ENCODE measurements at regions not wholly inside any gene's neighbourhood (a gene's known extent, or its start where the extent isn't known, plus 50 kb on each side); places are given as distances from the start of the nearest gene placed in this dataset.

- Histone ChIP-seq H3K27me3 (ENCODE audit: low read depth) (no peaks in the 10 kb centered on the region), H3K4me1 (no peaks in the 10 kb centered on the region), H3K9me3 (no peaks in the 10 kb centered on the region), H3K4me3 (no peak overlapping the region), H3K36me3 (no peaks in the 10 kb centered on the region), H3K27ac (no peak overlapping the region)
- intact Hi-C loops (cut with DNase I): no loop called here
- no peak for TF ChIP-seq CTCF (IDR thresholded peaks at IDR 0.05)
- DNase-seq (no peak), ATAC-seq (no peak)
Measured at GRCh38 chr6:98471444-98471843, 362.9 kb upstream of the POU3F2 start.

GRCh38 chr6:98477231-98477630 lies 357.1 kb upstream of the POU3F2 start:
- Histone ChIP-seq H3K9me3 (no peaks in the 10 kb centered on the region), H3K4me3 (no peak overlapping the region), H3K36me3 (no peaks in the 10 kb centered on the region), H3K27ac (no peak overlapping the region), H3K27me3 (ENCODE audit: low read depth) (no peaks in the 10 kb centered on the region), H3K4me1 (no peaks in the 10 kb centered on the region)
- ATAC-seq (no peak), DNase-seq (no peak)
- TF ChIP-seq CTCF (IDR thresholded peaks at IDR 0.05): no peak
- intact Hi-C loops (cut with DNase I): no loop called here

GRCh38 chr6:98484696-98485095 lies 349.7 kb upstream of the POU3F2 start:
- Histone ChIP-seq H3K27ac (no peak overlapping the region), H3K27me3 (ENCODE audit: low read depth) (no peaks in the 10 kb centered on the region), H3K9me3 (no peaks in the 10 kb centered on the region), H3K4me3 (no peak overlapping the region), H3K4me1 (no peaks in the 10 kb centered on the region), H3K36me3 (no peaks in the 10 kb centered on the region)
- TF ChIP-seq CTCF (IDR thresholded peaks at IDR 0.05): no peak
- intact Hi-C loops (cut with DNase I): no loop called here
- DNase-seq (no peak), ATAC-seq (no peak)

- H3K4me3 ChIP-seq: no peak overlapping the region
- intact Hi-C loops (cut with DNase I): no loop called here
- no peaks in the 10 kb centered on the region for H3K4me1 ChIP-seq
- TF ChIP-seq CTCF (IDR thresholded peaks at IDR 0.05): no peak
- H3K27ac ChIP-seq: no peak overlapping the region
- no peak for ATAC-seq
- no peaks in the 10 kb centered on the region for H3K27me3 ChIP-seq (ENCODE audit: low read depth)
- no peaks in the 10 kb centered on the region for H3K36me3 ChIP-seq
- no peak for DNase-seq
- no peaks in the 10 kb centered on the region for H3K9me3 ChIP-seq
Measured at GRCh38 chr6:98485593-98485992, 348.8 kb upstream of the POU3F2 start.

GRCh38 chr6:98486057-98486456 lies 348.3 kb upstream of the POU3F2 start:
- H3K9me3 ChIP-seq: no peaks in the 10 kb centered on the region
- H3K36me3 ChIP-seq: no peaks in the 10 kb centered on the region
- no peak for TF ChIP-seq CTCF (IDR thresholded peaks at IDR 0.05)
- ATAC-seq: no peak
- no peaks in the 10 kb centered on the region for H3K27me3 ChIP-seq (ENCODE audit: low read depth)
- intact Hi-C loops (cut with DNase I): no loop called here
- no peaks in the 10 kb centered on the region for H3K4me1 ChIP-seq
- no peak for DNase-seq
- H3K4me3 ChIP-seq: no peak overlapping the region
- no peak overlapping the region for H3K27ac ChIP-seq

- no peak overlapping the region for H3K27ac ChIP-seq
- no peak for TF ChIP-seq CTCF (IDR thresholded peaks at IDR 0.05)
- H3K27me3 ChIP-seq (ENCODE audit: low read depth): no peaks in the 10 kb centered on the region
- no peaks in the 10 kb centered on the region for H3K4me1 ChIP-seq
- intact Hi-C loops (cut with DNase I): no loop called here
- DNase-seq (no peak), ATAC-seq (no peak)
- no peaks in the 10 kb centered on the region for H3K9me3 ChIP-seq
- H3K4me3 ChIP-seq: no peak overlapping the region
- H3K36me3 ChIP-seq: no peaks in the 10 kb centered on the region
Measured at GRCh38 chr6:98487612-98488011, 346.8 kb upstream of the POU3F2 start.
